ENCODE measurements at regions not wholly inside any gene's neighbourhood (a gene's known extent, or its start where the extent isn't known, plus 50 kb on each side); places are given as distances from the start of the nearest gene placed in this dataset.

DNA sequence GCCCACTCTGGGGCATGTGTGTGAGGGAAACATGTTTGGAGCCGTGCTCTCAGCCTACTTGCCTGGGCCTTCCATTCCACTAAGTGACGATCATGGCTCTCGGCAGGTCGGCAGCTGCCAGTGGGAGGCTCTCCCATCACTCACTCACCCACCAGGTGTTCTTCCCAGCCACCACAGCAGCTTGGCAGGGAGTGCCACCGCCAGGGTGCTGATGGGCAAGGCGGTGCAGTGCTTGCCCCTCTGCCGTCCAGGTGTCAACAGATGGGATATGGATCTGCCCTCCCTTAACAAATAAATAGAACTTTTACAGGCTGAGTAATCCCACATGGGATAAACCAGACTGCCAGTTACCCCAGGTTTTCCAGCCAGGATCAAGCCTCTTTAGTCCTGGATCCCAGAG lies 205.5 kb upstream of the TMEM45B start:
- H3K27ac ChIP-seq, result no peak overlapping the region
- H3K36me3 ChIP-seq, result no peaks in the 10 kb centered on the region
- no peaks in the 10 kb centered on the region for H3K4me1 ChIP-seq
- DNase-seq, result no peak
- TF ChIP-seq, protein P1, sequence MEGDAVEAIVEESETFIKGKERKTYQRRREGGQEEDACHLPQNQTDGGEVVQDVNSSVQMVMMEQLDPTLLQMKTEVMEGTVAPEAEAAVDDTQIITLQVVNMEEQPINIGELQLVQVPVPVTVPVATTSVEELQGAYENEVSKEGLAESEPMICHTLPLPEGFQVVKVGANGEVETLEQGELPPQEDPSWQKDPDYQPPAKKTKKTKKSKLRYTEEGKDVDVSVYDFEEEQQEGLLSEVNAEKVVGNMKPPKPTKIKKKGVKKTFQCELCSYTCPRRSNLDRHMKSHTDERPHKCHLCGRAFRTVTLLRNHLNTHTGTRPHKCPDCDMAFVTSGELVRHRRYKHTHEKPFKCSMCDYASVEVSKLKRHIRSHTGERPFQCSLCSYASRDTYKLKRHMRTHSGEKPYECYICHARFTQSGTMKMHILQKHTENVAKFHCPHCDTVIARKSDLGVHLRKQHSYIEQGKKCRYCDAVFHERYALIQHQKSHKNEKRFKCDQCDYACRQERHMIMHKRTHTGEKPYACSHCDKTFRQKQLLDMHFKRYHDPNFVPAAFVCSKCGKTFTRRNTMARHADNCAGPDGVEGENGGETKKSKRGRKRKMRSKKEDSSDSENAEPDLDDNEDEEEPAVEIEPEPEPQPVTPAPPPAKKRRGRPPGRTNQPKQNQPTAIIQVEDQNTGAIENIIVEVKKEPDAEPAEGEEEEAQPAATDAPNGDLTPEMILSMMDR (IDR thresholded peaks at IDR 0.05), result no peak
- H3K9me3 ChIP-seq, result no peaks in the 10 kb centered on the region
- no peak overlapping the region for H3K4me3 ChIP-seq
- intact Hi-C loops (cut with DNase I; ENCODE audit: low total_unique reads), result no loop called here
- peaks cover 0 to 3% of the 10 kb centered on the region in 2 donors for H3K27me3 ChIP-seq

GRCh38 chr11:129610545-129610944 lies 205.1 kb upstream of the TMEM45B start:
- TF ChIP-seq, protein P1 (IDR thresholded peaks at IDR 0.05), result no peak
- no peaks in the 10 kb centered on the region for H3K4me1 ChIP-seq
- DNase-seq, result no peak
- H3K4me3 ChIP-seq, result no peak overlapping the region
- no peaks in the 10 kb centered on the region for H3K9me3 ChIP-seq
- H3K27ac ChIP-seq, result no peak overlapping the region
- intact Hi-C loops (cut with DNase I; ENCODE audit: low total_unique reads), result no loop called here
- peaks cover 0 to 3% of the 10 kb centered on the region in 2 donors for H3K27me3 ChIP-seq
- no peaks in the 10 kb centered on the region for H3K36me3 ChIP-seq

DNA sequence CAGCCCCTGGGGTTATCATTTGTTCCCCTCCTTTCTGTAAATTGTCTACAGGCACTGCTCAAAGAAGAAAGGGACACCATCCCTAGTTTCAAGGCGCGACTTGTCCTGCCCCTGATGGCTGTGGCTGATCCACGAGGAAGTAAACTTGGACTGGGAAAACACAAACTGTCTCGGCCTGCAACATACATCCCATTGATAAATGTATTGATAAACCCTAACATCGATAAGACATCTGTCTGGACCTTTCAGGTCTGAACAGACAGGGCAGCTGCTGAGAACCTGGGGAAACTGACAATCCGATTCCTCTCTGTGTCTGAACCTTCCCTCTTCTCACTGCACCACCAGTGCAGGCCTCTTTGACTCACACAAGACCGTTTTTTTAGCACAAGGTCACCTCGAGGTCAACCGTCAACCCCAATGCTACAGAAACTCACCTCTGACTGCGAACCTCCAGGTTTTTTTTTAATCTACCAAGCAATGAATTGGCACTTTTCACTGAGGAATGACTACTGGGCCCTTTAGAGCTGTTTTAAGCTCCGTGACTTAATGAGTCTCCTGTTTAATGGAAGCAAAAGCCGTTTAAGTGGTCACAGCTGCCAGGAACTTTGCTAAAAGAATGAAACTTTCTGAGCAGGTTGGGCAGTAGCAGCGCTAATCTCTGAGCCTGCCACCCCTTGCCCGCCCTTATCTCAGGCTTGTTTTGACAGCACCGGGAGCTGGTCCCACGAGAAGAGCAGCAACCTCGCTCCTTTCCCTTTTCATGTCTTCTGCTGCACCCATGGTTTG lies 203.8 kb upstream of the TMEM45B start:
- Histone ChIP-seq H3K36me3 (no peaks in the 10 kb centered on the region), H3K4me3 (no peak overlapping the region), H3K27me3 (peaks cover 0 to 3% of the 10 kb centered on the region in 2 donors), H3K4me1 (no peaks in the 10 kb centered on the region), H3K27ac (no peak overlapping the region), H3K9me3 (no peaks in the 10 kb centered on the region)
- no peak for DNase-seq
- TF ChIP-seq, protein P1 (IDR thresholded peaks at IDR 0.05), result no peak
- intact Hi-C loops (cut with DNase I; ENCODE audit: low total_unique reads), result no loop called here

GRCh38 chr11:129612447-129612961 lies 203.1 kb upstream of the TMEM45B start:
- H3K27ac ChIP-seq, result no peak overlapping the region
- H3K9me3 ChIP-seq, result no peaks in the 10 kb centered on the region
- TF ChIP-seq, protein P1 (IDR thresholded peaks at IDR 0.05), result no peak
- intact Hi-C loops (cut with DNase I; ENCODE audit: low total_unique reads), result no loop called here
- H3K4me1 ChIP-seq, result no peaks in the 10 kb centered on the region
- H3K4me3 ChIP-seq, result no peak overlapping the region
- H3K27me3 ChIP-seq, result peaks cover 0 to 3% of the 10 kb centered on the region in 2 donors
- H3K36me3 ChIP-seq, result no peaks in the 10 kb centered on the region
- no peak for DNase-seq

DNA sequence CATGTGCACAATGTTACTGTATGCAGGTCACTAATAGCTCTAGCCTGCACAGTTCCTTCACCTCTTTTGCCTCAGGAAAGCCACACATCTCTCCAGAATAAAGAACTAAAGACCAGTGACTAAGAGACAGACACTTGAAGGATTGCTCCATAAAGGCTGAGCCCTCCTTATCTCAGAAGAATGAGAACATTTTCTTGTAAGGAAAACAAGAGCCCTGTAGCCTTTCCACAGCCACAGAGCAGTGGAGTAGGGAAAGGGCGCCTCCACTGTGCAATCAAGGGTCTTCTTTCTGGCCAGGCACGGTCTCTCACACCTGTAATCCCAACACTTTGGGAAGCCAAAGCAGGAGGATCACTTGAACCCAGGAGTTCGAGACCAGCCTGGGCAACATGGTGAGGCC lies 202.6 kb upstream of the TMEM45B start:
- H3K4me3 ChIP-seq, result no peak overlapping the region
- peaks cover 0 to 3% of the 10 kb centered on the region in 2 donors for H3K27me3 ChIP-seq
- no peak for DNase-seq
- H3K9me3 ChIP-seq, result no peaks in the 10 kb centered on the region
- no peaks in the 10 kb centered on the region for H3K36me3 ChIP-seq
- TF ChIP-seq, protein P1 (IDR thresholded peaks at IDR 0.05), result no peak
- no peaks in the 10 kb centered on the region for H3K4me1 ChIP-seq
- intact Hi-C loops (cut with DNase I; ENCODE audit: low total_unique reads), result no loop called here
- H3K27ac ChIP-seq, result no peak overlapping the region

Measured in tibial artery (tissue), 4 donors.